ENCODE measurements at regions not wholly inside any gene's neighbourhood (a gene's known extent, or its start where the extent isn't known, plus 50 kb on each side); places are given as distances from the start of the nearest gene placed in this dataset.

DNA sequence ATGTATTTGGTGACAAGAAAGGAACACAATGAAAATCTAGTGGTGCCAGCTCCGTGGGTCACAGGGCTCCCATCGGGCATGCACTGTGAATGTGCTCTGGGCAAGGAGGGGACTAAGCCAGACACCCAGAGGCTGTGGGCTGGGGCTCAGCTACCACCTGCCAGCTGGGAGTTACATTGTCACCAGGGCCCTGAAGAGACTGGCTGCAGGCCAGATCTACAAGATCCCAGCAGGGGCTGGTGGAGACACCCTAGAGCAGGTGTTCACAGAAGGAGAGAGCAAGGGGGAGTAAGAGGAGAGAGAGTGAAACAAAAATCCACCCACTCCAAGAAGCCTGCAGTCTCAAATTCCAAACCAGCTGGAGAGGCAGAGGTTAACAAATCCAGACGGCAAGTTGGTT is 116.6 kb upstream of the ADCY1 start:
- no peak for DNase-seq

DNA sequence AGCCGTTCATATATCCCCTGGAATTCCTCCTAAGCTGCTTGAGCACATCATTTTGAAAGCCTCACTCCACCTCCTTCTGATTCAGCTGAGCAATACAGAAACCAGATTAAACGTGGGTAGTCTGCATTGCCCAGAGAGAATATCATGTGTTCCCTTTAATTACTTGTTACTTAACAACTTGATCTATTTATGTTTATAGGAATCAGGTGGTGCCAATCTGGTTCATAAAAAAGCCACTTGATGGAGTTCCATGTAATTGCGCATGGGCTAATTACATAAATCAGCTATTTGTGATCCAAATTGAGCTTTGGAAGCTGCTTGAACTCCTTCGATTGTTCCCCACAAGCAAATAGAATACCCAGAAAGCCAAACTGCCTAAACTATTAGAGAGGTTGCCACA is 114.7 kb upstream of the ADCY1 start:
- no peak for DNase-seq

DNA sequence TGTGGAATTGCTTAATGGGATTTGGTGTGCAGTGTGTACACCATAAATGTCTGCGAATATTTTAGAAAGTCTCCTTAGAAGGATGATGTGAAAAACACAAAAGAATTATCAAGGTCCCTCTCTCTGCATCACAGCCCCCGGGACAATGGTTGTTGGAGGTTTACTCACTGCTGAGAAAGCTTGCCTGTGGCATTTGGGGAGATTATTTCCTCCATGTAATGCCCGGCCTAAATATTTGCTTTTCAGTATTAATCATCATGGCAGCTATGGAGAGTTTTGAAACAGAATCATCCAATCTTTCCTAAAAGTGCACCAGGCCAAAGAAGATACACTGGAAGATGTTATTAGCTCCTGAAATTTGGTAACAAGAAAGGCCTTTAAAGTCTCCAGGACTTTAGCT is 113.8 kb upstream of the ADCY1 start:
- DNase-seq: no peak

DNA sequence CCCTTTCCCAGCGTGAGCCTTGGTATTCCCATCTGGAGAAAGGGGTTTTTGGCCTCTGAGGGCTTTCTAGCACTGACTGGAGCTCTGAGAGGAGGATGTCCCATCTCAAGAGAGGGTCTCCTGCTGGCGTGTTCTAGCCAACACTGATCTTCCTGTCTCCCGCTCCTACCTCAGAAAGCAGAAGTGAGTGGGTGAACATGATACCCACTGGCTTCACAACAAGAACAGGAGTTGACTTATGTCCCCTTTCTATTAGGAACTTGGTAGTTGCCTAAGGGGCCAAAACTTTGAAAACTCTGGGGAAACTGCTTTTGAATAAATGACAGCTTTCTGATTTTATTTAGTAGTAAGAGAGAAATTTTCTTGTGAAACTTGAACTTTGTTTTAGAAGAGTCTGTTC is 113.1 kb upstream of the ADCY1 start:
- DNase-seq: no peak

DNA sequence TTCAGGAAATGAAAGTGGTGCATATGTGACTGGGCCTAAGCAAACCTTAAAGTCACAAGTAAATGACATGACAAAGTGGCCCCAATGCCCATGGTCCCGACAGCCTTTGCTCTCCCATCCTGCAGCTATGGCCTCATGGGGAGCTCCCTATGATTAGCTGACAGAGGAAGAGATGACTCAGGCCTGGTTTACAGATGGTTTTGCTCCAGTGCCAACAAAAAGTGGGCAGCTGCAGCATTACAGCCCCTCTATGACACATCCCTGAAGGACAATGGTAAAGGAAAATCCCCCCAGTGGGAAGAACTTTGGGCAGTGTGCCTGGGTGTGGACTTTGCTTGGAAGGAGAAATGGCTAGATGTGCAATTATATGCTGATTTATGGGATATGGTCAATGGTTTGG is 105.1 kb upstream of the ADCY1 start:
- DNase-seq: no peak

DNA sequence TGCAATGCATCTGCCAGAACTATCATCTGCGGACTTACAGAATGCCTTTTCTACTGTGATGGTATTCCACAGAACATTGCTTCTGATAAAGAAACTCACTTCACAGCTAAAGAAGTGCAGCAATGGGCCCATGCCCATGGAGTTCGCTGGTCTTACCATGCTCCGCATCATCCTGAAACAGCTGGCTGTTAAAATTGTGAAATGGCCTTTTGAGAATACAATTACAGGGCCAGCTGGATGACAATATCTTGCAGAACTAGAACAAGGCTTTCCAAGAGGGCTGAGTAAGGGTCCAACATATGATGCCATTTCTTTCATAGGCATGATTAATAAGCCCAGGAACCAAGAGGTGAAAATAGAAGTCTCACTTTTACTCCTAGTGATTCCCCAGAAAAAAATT is 104.1 kb upstream of the ADCY1 start:
- DNase-seq: no peak

DNA sequence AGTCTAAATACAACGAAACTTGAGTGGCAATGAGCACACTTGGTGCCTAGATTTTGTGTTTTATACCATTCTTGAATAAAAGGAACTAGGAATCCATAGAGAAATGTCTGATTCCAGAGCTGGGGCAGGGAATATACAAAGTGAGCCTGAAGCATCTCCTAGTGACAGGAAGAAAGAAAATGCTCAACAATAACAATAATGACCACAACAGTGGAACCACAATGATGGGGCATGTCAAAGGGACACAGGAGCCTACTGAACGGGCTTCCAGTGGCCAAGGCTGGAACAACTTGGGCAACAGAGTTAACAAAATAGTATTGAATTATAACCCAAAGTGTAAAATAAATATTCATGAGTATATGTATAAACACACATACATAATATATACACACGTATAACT is 94.4 kb upstream of the ADCY1 start:
- no peak for DNase-seq

DNA sequence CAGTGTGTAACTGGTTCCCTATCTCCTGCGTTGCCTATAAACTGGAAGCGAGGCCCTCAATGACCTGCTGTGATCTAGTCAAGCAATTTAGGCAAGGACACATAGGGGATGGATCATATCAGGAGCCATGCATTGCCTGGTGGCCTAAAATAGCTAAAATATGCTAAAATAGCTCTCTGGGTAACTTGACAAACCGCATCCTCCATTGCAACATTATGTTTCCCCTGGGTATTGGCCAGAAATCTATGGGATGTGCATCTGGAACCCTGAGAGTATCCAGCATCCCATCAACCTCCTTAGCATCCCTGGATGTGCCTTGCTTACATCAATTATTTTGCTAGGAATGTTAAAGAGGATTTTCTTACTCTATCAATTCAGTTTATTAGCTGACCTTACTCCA is 91.7 kb upstream of the ADCY1 start:
- no peak for DNase-seq

DNA sequence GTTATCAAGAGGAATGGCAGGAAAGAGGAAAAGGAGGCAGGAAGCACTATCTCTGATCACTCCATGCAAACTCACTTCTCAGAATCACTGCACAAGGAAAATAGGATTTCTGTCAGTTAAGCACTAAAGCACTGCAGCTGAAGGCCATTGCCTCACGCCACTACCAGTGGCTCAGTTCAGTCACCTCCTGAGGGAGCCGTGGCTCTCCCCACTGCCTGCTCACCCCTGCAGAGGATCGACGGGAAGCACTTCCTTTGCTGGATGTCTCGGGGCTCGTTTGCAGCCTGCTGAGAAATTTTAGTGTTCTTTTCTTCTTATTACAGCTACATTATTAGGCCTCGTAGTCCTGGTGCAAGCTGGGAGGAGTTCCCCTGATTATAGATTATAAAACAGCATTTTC is 90.1 kb upstream of the ADCY1 start:
- no peak for DNase-seq

DNA sequence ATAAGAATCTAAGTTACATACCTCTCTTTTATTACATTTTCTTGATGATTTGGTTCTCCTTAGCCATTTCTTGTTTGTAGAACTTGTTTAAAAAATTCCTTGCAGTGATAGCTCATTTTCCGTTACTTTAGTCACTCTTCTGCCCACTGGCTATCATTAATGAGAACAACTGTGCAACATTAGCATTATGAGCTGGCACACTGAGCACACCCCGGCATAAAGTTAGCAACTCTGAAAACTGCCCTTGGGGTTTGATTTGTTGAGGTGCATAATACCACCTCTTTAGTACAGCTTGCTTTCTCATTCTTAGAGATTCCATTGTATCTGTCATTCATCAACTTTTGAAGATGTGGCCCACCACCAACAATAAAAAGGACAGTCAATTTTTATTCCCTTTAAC is 87.6 kb upstream of the ADCY1 start:
- no peak for DNase-seq

DNA sequence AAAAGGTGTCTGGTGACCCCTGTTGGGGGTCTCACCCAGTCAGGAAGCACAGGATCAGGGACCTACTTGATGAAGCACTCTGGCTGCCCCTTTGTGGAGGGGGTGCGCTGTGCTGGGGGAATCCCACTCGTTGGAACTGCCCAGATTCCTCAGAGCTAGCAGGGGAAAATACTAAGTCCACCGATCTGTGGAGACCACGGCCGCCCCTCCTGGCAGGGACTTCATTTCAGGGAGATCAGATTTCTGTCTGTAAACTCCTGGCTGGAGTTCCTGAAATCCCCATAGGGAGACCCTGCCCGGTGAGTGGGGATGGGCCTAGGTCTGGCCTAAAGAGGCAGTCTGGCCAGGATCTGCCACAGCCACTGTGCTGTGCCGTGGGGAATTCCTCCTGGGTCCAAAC is 79.3 kb upstream of the ADCY1 start:
- DNase-seq: no peak

DNA sequence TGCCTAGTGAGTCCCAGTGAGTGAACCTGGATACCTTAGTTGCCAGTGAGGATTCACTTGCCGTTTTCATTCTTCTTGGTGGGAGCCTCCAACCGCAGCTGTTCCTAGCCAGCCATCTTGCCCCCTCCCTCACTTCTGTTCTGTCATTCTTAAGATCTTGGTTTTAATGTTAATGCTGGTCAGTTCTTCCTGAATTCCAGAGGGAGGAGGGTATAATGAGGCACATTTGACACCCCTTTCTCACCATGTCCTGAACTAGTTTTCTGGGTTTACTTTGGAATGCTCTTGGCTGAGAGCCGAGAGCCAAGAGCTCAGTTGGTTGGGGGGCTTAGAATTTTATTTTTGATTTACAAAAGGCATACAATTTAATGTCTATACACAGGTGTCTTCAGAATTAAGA is 78.5 kb upstream of the ADCY1 start:
- DNase-seq: no peak

DNA sequence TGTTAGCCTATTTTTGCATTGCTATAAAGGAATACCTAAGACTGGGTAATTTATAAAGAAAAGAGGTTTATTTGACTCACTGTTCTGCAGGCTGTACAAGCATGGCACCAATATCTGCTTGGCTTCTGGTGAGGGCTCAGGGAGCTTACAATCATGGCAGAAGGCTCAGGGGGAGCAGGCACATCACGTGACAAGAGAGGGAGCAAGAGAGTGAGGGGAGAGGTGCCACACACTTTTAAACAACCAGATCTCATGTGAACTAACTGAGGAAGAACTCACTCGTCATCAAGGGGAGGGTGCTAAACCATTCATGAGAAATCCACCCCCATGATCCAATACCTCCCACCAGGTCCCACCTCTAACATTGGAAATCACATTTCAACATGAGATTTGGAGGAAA is 73.9 kb upstream of the ADCY1 start:
- no peak for DNase-seq

DNA sequence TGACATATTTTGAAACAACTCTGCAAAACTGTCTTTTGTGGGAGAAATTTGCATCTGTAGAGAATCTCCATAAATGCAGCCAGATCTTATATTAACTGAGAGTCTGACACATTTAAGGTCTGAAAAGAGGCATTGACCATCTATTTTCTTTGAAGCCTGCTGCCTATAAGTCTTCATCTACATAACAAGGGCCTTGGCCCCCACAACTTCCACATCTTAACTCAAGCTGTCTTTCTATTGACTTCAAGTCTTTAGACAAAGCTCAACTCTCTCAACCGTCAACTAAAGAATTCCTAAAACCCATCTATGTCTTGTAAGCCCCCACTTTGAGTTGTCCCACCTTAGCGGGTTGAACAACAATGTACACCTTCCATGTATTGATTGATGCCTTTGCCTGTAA is 72.4 kb upstream of the ADCY1 start:
- DNase-seq: no peak

DNA sequence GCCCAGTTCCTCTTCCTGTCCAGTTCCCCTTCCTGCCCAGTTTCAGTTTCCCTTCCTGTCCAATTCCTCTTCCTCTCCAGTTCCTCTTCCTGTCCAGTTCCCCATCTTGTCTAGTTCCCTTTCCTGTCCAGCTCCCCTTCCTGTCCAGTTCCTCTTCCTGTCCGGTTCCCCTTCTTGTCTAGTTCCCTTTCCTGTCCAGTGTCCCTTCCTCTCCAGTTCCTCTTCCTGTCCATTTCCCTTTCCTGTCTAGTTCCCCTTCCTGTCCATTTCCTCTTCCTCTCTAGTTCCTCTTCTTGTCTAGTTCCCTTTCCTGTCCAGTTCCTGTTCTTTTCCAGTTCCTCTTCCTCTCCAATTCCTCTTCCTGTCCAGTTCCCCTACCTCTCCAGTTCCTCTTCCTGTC is 68.1 kb upstream of the ADCY1 start:
- no peak for DNase-seq

DNA sequence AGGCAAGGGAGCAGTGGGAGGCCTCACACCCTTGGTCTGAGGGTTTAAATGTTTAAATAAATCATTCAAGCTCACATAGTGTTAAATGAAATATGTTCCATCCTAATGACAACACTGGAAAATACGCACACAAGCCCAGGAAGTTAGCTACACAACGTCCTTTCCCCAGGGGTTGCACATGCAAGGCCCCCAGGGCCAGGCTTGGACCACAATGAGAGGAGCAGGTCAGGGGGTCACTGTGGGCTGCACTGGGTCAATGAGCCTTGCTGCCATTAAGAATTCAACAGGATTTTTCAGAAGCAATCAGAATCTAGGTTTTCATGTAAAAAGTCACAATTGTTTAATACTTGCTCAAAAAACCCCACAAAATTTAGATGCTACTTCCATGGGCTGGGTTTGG is 64.9 kb upstream of the ADCY1 start:
- no peak for DNase-seq

DNA sequence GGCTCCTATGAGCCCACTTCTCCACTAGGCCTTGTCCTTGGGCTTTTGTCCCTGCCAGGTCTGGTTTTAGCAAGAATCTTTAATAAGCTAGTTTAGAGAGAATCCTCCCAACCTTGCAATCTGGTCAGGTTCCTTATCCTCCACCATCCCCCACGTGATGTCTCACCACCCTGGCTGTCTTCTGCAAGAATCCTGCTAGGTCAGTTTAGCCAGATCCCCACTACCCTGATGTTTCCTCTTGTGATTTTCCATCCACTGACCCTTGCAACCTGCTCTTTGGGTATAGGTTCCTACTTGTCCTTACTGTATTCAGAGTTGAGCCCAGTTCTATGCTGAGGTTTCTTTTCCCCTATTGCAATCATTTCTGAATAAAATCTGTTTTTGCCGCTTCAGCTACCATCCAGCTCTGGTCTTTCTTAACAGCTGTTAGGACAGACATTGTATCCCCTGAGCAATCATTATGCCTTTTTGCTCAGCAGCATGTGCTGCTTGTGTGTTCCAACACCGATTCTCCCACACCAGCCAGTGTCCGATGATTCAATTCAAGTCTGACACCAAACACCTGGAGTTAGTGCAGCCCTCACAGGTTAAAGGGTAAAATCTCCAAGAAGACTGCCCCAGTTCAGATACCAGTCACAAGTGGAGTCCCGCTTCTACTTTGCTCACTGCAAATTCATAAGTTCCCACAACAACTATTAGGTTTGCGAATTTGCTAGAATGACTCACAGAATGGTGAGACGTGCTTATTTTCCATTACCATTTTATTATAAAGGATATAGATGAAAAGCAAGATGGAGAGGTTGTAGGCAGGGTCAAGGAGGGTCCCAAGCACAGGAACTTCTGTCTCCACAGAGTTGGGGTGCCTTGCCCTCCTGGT is 62.2 kb upstream of the ADCY1 start:
- no peak for DNase-seq

DNA sequence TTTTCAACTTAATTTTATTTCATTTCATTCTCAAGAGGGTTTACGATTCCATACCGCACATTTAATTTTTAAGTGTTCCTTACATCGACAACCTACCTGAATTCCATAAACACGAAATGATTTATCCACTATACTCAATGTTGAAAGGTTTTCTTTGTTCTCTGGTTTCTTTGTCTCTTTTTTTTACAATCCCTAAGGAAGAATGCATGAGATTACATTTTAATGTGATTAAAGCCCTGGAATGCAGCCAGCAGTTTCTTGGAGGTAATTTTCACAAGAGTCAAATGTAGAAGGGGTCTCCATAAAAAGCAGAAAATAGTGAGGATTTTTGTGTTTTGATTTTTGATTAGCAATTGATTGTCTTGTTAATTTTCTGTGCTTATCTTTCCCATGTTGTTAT is 59.2 kb upstream of the ADCY1 start:
- DNase-seq: no peak

DNA sequence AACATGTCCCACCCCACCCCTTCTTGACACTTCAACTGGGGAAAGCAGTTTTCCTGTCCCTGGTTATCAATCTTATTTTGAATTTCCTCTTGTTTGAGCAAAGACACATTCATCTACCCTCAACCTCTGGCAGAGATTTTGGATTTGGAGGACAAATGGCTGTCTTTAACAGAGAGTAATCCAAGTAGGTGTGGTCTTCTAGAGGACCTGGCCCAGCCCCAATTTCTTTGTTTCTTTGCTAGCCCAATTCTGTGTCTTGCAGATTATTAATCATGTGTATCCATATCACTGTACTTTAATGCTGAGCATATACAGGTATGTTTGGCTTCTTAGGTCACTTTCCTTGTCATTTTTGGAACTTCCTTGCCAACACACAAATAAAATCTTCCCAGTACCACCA is 58.8 kb upstream of the ADCY1 start:
- no peak for DNase-seq

Measured in CD4-positive, alpha-beta T cell treated with Interleukin-6 for 4 hours (primary cell).